ENCODE measurements at regions not wholly inside any gene's neighbourhood (a gene's known extent, or its start where the extent isn't known, plus 50 kb on each side); places are given as distances from the start of the nearest gene placed in this dataset.

DNA sequence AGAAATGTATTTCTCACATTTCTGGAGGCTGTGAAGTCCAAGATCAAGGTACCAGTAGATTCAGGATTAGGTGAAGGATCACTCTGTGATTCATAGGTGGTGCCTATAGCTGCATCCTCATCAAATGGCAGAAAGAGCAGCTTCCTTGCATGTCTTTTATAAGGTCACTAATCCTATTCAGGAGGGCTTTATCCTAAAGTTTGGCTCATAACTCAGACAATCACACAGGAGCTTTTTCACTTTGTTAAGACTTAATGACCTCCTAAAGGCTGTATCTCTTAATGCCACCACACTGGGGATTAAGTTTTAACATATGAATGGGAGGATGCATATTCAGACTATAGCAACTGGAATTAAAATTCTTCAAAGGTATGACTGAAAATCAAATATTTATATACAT is 861.1 kb downstream of the DACH1 start:
- TF ChIP-seq, protein P1, sequence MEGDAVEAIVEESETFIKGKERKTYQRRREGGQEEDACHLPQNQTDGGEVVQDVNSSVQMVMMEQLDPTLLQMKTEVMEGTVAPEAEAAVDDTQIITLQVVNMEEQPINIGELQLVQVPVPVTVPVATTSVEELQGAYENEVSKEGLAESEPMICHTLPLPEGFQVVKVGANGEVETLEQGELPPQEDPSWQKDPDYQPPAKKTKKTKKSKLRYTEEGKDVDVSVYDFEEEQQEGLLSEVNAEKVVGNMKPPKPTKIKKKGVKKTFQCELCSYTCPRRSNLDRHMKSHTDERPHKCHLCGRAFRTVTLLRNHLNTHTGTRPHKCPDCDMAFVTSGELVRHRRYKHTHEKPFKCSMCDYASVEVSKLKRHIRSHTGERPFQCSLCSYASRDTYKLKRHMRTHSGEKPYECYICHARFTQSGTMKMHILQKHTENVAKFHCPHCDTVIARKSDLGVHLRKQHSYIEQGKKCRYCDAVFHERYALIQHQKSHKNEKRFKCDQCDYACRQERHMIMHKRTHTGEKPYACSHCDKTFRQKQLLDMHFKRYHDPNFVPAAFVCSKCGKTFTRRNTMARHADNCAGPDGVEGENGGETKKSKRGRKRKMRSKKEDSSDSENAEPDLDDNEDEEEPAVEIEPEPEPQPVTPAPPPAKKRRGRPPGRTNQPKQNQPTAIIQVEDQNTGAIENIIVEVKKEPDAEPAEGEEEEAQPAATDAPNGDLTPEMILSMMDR (conservative IDR thresholded peaks at IDR 0.05; ENCODE audit: low read depth, low read length), result no peak
- no peak for TF ChIP-seq EZH2 (IDR thresholded peaks at IDR 0.05; ENCODE audit: low read length, unreplicated experiment)
